ENCODE measurements at regions not wholly inside any gene's neighbourhood (a gene's known extent, or its start where the extent isn't known, plus 50 kb on each side); places are given as distances from the start of the nearest gene placed in this dataset.

- TF ChIP-seq BRF2 (IDR thresholded peaks at IDR 0.05; ENCODE audit: borderline replicate concordance, insufficient read depth, insufficient read length), result no peak
- TF ChIP-seq RBM15 (IDR thresholded peaks at IDR 0.05; ENCODE audit: insufficient read depth, low read length), result no peak
- TF ChIP-seq TBL1XR1 (IDR thresholded peaks at IDR 0.05; ENCODE audit: low read length in 2 of 2), result no peak
- TF ChIP-seq GTF3C2 (IDR thresholded peaks at IDR 0.05; ENCODE audit: borderline replicate concordance, extremely low read depth, insufficient read length), result no peak
- no peak for TF ChIP-seq TRIM24 (IDR thresholded peaks at IDR 0.05)
- TF ChIP-seq E2F1 (CRISPR knock-in tag; IDR thresholded peaks at IDR 0.05), result no peak
- TF ChIP-seq, protein P1, sequence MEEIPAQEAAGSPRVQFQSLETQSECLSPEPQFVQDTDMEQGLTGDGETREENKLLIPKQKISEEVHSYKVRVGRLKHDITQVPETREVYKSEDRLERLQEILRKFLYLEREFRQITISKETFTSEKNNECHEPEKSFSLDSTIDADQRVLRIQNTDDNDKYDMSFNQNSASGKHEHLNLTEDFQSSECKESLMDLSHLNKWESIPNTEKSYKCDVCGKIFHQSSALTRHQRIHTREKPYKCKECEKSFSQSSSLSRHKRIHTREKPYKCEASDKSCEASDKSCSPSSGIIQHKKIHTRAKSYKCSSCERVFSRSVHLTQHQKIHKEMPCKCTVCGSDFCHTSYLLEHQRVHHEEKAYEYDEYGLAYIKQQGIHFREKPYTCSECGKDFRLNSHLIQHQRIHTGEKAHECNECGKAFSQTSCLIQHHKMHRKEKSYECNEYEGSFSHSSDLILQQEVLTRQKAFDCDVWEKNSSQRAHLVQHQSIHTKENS (CRISPR knock-in tag; IDR thresholded peaks at IDR 0.05), result no peak
- 0 out of 2 replicates have a peak, but pooled peaks have one; percentile 23 for TF ChIP-seq HMGXB4 (CRISPR knock-in tag; IDR thresholded peaks at IDR 0.05)
- TF ChIP-seq ARNT (IDR thresholded peaks at IDR 0.05), result no peak
- TF ChIP-seq ATF6 (CRISPR knock-in tag; IDR thresholded peaks at IDR 0.05), result no peak
- no peak for TF ChIP-seq ZNF551 (CRISPR knock-in tag; IDR thresholded peaks at IDR 0.05)
- TF ChIP-seq GABPA (tag; conservative IDR thresholded peaks at IDR 0.05; ENCODE audit: low read depth), result 0 out of 2 replicates have a peak, but pooled peaks have one; percentile 30
- TF ChIP-seq ZNF561 (CRISPR knock-in tag; conservative IDR thresholded peaks at IDR 0.05), result no peak
- no peak for TF ChIP-seq NUFIP1 (IDR thresholded peaks at IDR 0.05; ENCODE audit: partially characterized antibody)
- no peak for TF ChIP-seq CBFA2T3 (IDR thresholded peaks at IDR 0.05)
- no peak for TF ChIP-seq ZNF75A (CRISPR knock-in tag; IDR thresholded peaks at IDR 0.05)
- no peak for TF ChIP-seq MEIS2 (IDR thresholded peaks at IDR 0.05; ENCODE audit: partially characterized antibody)
- no peak for TF ChIP-seq ZNF507 (tag; conservative IDR thresholded peaks at IDR 0.05)
- TF ChIP-seq ETV5 (CRISPR knock-in tag; IDR thresholded peaks at IDR 0.05; ENCODE audit: low read depth), result no peak
- no peak for TF ChIP-seq HDAC1 (IDR thresholded peaks at IDR 0.05)
Observed at GRCh38 chr2:121902616-121903015, 147.2 kb downstream of the TSN start (continued).
